ENCODE measurements at regions not wholly inside any gene's neighbourhood (a gene's known extent, or its start where the extent isn't known, plus 50 kb on each side); places are given as distances from the start of the nearest gene placed in this dataset.

DNA sequence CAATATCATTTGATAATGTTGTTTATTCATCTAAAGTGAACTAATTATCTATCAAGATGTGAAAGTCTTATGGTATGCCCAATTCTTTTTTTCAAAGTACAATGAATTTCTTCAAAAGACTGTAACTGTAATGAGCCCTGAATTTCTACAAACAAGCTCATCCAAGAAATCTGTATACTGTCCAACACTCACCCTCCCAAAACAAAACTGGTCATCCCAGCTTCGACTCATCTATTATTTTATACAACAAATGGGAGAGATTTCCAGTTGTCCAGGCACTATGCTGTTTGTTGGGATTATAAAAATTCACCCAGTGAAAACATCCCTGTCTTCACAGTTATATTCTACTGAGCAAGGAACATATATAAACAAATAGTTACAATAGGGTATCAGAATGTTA is 806.9 kb downstream of the TNS3 start:
- ChIA-PET CTCF (no interaction called here), RAD21 (ENCODE audit: low non-redundant PET in 1 of 2, low total read pairs in 2 of 2, uncharacterized antibody in 2 of 2, unreplicated experiment in 2 of 2) (no interaction called here), POLR2A (no interaction called here)
- no peak overlapping the region for H3K9ac ChIP-seq (ENCODE audit: low read length)
- H3K27ac ChIP-seq (ENCODE audit: low read depth, low read length) = no peak overlapping the region
- no peak for DNase-seq (ENCODE audit: low read depth, low spot score)
- BruUV-seq (replicated peaks) = no TSS peak
- no peaks in the 10 kb centered on the region for H3K79me2 ChIP-seq (ENCODE audit: insufficient read depth, low read length)
- H4K20me1 ChIP-seq (ENCODE audit: insufficient read depth) = no peaks in the 10 kb centered on the region
- TF ChIP-seq TCF7L2 (IDR thresholded peaks at IDR 0.05; ENCODE audit: borderline replicate concordance, extremely low read depth, insufficient read depth, insufficient read length) (no peak), EZH2 (IDR thresholded peaks at IDR 0.05) (no peak), POLR2A (IDR thresholded peaks at IDR 0.05; ENCODE audit: borderline replicate concordance, extremely low read depth, insufficient read depth, insufficient read length) (no peak), ZNF274 (IDR thresholded peaks at IDR 0.05; ENCODE audit: low read depth, low read length) (no peak), ELF1 (IDR thresholded peaks at IDR 0.05; ENCODE audit: borderline replicate concordance, low read depth) (no peak), JUND (IDR thresholded peaks at IDR 0.05) (no peak), CBX3 (IDR thresholded peaks at IDR 0.05; ENCODE audit: low read depth) (no peak), ZFX (IDR thresholded peaks at IDR 0.05) (no peak), FOSL1 (IDR thresholded peaks at IDR 0.05; ENCODE audit: low read depth) (no peak), POLR2AphosphoS5 (IDR thresholded peaks at IDR 0.05; ENCODE audit: low read depth, low read length) (no peak), RAD21 (IDR thresholded peaks at IDR 0.05; ENCODE audit: low read depth) (no peak), EGR1 (IDR thresholded peaks at IDR 0.05; ENCODE audit: low read depth) (no peak), SP1 (IDR thresholded peaks at IDR 0.05; ENCODE audit: low read depth) (no peak), SIN3A (IDR thresholded peaks at IDR 0.05; ENCODE audit: low read depth) (no peak)
- TF ChIP-seq, protein P1, sequence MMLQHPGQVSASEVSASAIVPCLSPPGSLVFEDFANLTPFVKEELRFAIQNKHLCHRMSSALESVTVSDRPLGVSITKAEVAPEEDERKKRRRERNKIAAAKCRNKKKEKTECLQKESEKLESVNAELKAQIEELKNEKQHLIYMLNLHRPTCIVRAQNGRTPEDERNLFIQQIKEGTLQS (IDR thresholded peaks at IDR 0.05) = no peak
- TF ChIP-seq, protein P2, sequence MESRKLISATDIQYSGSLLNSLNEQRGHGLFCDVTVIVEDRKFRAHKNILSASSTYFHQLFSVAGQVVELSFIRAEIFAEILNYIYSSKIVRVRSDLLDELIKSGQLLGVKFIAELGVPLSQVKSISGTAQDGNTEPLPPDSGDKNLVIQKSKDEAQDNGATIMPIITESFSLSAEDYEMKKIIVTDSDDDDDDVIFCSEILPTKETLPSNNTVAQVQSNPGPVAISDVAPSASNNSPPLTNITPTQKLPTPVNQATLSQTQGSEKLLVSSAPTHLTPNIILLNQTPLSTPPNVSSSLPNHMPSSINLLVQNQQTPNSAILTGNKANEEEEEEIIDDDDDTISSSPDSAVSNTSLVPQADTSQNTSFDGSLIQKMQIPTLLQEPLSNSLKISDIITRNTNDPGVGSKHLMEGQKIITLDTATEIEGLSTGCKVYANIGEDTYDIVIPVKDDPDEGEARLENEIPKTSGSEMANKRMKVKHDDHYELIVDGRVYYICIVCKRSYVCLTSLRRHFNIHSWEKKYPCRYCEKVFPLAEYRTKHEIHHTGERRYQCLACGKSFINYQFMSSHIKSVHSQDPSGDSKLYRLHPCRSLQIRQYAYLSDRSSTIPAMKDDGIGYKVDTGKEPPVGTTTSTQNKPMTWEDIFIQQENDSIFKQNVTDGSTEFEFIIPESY (IDR thresholded peaks at IDR 0.05; ENCODE audit: extremely low read depth, insufficient replicate concordance, low read length) = no peak
- TF ChIP-seq, protein P3, sequence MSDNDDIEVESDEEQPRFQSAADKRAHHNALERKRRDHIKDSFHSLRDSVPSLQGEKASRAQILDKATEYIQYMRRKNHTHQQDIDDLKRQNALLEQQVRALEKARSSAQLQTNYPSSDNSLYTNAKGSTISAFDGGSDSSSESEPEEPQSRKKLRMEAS (IDR thresholded peaks at IDR 0.05) = no peak
- intact Hi-C loops (cut with micrococcal nuclease) = no loop called here
- no peaks in the 10 kb centered on the region for H3K9me3 ChIP-seq (ENCODE audit: control insufficient read depth in 1 of 2, insufficient read depth in 1 of 2, low read depth in 1 of 2, low read length in 2 of 2)
- H3K9me2 ChIP-seq (ENCODE audit: insufficient read depth) = no peaks in the 10 kb centered on the region
- H3K36me3 ChIP-seq (ENCODE audit: control insufficient read depth in 1 of 2, insufficient read depth in 2 of 2, low read length in 2 of 2) = no peaks in the 10 kb centered on the region
- H3K27me3 ChIP-seq (ENCODE audit: insufficient read depth, low read length) = no peaks in the 10 kb centered on the region
- no peak overlapping the region for H3K4me3 ChIP-seq (replicated peaks in 1 of 2; ENCODE audit: low read depth in 1 of 2, low read length in 2 of 2)
- no peak for ATAC-seq
- no peaks in the 10 kb centered on the region for H3K4me1 ChIP-seq (ENCODE audit: control insufficient read depth in 1 of 2, insufficient read depth in 2 of 2, low read length in 2 of 2)
- H2AFZ ChIP-seq (ENCODE audit: low read depth, low read length, poor library complexity, severe bottlenecking) = no peak overlapping the region
- no peak overlapping the region for H3K4me2 ChIP-seq (ENCODE audit: low read length)
